ENCODE measurements at regions not wholly inside any gene's neighbourhood (a gene's known extent, or its start where the extent isn't known, plus 50 kb on each side); places are given as distances from the start of the nearest gene placed in this dataset.

- no peak overlapping the region for H3K27ac ChIP-seq (ENCODE audit: low read length)
- TF ChIP-seq RAD21 (conservative IDR thresholded peaks at IDR 0.05) (peak; percentile 76), SMC3 (conservative IDR thresholded peaks at IDR 0.05; ENCODE audit: poor library complexity) (peak; percentile 75), CTCF (IDR thresholded peaks at IDR 0.05; ENCODE audit: poor library complexity, severe bottlenecking) (peak; percentile 72)
- TF ChIP-seq, protein P1, sequence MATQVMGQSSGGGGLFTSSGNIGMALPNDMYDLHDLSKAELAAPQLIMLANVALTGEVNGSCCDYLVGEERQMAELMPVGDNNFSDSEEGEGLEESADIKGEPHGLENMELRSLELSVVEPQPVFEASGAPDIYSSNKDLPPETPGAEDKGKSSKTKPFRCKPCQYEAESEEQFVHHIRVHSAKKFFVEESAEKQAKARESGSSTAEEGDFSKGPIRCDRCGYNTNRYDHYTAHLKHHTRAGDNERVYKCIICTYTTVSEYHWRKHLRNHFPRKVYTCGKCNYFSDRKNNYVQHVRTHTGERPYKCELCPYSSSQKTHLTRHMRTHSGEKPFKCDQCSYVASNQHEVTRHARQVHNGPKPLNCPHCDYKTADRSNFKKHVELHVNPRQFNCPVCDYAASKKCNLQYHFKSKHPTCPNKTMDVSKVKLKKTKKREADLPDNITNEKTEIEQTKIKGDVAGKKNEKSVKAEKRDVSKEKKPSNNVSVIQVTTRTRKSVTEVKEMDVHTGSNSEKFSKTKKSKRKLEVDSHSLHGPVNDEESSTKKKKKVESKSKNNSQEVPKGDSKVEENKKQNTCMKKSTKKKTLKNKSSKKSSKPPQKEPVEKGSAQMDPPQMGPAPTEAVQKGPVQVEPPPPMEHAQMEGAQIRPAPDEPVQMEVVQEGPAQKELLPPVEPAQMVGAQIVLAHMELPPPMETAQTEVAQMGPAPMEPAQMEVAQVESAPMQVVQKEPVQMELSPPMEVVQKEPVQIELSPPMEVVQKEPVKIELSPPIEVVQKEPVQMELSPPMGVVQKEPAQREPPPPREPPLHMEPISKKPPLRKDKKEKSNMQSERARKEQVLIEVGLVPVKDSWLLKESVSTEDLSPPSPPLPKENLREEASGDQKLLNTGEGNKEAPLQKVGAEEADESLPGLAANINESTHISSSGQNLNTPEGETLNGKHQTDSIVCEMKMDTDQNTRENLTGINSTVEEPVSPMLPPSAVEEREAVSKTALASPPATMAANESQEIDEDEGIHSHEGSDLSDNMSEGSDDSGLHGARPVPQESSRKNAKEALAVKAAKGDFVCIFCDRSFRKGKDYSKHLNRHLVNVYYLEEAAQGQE (IDR thresholded peaks at IDR 0.05; ENCODE audit: borderline replicate concordance) = no peak
- H3K79me2 ChIP-seq (replicated peaks; ENCODE audit: insufficient read depth, low read length) = no peaks in the 10 kb centered on the region
- no peaks in the 10 kb centered on the region for H3K9me2 ChIP-seq (ENCODE audit: insufficient read depth, low read length)
- no peaks in the 10 kb centered on the region for H4K20me1 ChIP-seq (ENCODE audit: insufficient read depth)
- H2AFZ ChIP-seq (ENCODE audit: low read depth, low read length) = no peak overlapping the region
- no peak overlapping the region for H3K4me2 ChIP-seq (ENCODE audit: low read length)
- H3K36me3 ChIP-seq (ENCODE audit: insufficient read depth, low read length) = no peaks in the 10 kb centered on the region
- no peaks in the 10 kb centered on the region for H3K9me3 ChIP-seq (ENCODE audit: low read length)
- H3K4me3 ChIP-seq (ENCODE audit: low read length) = no peak overlapping the region
- no peaks in the 10 kb centered on the region for H3F3A ChIP-seq (ENCODE audit: insufficient read depth, low read length, poor library complexity, severe bottlenecking)
- no peak overlapping the region for H3K9ac ChIP-seq (ENCODE audit: low read length)
- H3K27me3 ChIP-seq (ENCODE audit: insufficient read depth, low read depth, low read length) = no peaks in the 10 kb centered on the region
Observed at GRCh38 chr10:30751678-30752331, 122.3 kb upstream of the LYZL2 start.

GRCh38 chr10:30750971-30751677 lies 121.6 kb upstream of the LYZL2 start:
- Histone ChIP-seq H3K36me3 (ENCODE audit: insufficient read depth, low read length) (no peaks in the 10 kb centered on the region), H4K20me1 (ENCODE audit: insufficient read depth) (no peaks in the 10 kb centered on the region), H3K9me3 (ENCODE audit: low read length) (no peaks in the 10 kb centered on the region), H3F3A (ENCODE audit: insufficient read depth, low read length, poor library complexity, severe bottlenecking) (no peaks in the 10 kb centered on the region), H2AFZ (ENCODE audit: low read depth, low read length) (no peak overlapping the region), H3K27ac (ENCODE audit: low read length) (no peak overlapping the region), H3K9ac (ENCODE audit: low read length) (no peak overlapping the region), H3K27me3 (ENCODE audit: insufficient read depth, low read depth, low read length) (no peaks in the 10 kb centered on the region), H3K79me2 (replicated peaks; ENCODE audit: insufficient read depth, low read length) (no peaks in the 10 kb centered on the region), H3K4me3 (ENCODE audit: low read length) (no peak overlapping the region), H3K9me2 (ENCODE audit: insufficient read depth, low read length) (no peaks in the 10 kb centered on the region), H3K4me2 (ENCODE audit: low read length) (no peak overlapping the region)
- TF ChIP-seq POLR2AphosphoS5 (IDR thresholded peaks at IDR 0.05) (no peak), RAD21 (conservative IDR thresholded peaks at IDR 0.05) (no peak), TAF1 (IDR thresholded peaks at IDR 0.05; ENCODE audit: low read depth) (no peak), SMC3 (conservative IDR thresholded peaks at IDR 0.05; ENCODE audit: poor library complexity) (no peak), MXI1 (conservative IDR thresholded peaks at IDR 0.05; ENCODE audit: poor library complexity, severe bottlenecking) (no peak), EZH2 (IDR thresholded peaks at IDR 0.05; ENCODE audit: borderline replicate concordance, insufficient read depth, low read length, poor library complexity, severe bottlenecking) (no peak), CTCF (IDR thresholded peaks at IDR 0.05; ENCODE audit: poor library complexity, severe bottlenecking) (no peak), EP300 (conservative IDR thresholded peaks at IDR 0.05; ENCODE audit: poor library complexity, severe bottlenecking) (no peak)
- TF ChIP-seq, protein P1 (IDR thresholded peaks at IDR 0.05; ENCODE audit: borderline replicate concordance) = no peak
